ENCODE measurements at regions not wholly inside any gene's neighbourhood (a gene's known extent, or its start where the extent isn't known, plus 50 kb on each side); places are given as distances from the start of the nearest gene placed in this dataset.

DNA sequence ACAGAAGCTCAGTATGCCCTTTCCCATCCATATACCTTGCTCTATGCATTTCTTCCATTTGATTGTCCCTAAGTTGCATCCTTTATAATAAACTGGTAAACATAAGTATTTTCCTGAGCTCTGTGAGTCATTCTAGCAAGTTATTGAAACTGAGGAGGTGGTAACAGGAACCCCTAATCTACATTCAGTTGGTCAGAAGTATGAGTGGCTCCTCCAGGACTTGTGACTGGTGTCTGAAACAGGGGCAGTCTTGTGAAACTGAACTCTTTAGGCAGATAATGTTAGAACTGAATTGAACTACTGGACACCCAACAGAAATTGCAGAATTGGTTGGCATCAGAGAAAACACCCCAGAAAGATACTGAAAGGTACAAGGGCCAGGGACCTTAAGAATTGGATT lies 133.1 kb upstream of the POU5F2 start:
- Histone ChIP-seq H3K36me3 (ENCODE audit: control insufficient read depth, insufficient read depth, low read length) (no peaks in the 10 kb centered on the region), H3K9ac (ENCODE audit: low read depth, low read length) (no peak overlapping the region), H2AFZ (replicated peaks; ENCODE audit: low read length, poor library complexity) (no peak overlapping the region), H3K56ac (ENCODE audit: extremely low read depth, insufficient read depth, low read length) (no peak overlapping the region), H4K8ac (ENCODE audit: low read depth in 2 of 2, low read length in 2 of 2) (no peak overlapping the region), H3K79me1 (ENCODE audit: low read depth in 1 of 2, low read length in 2 of 2) (no peaks in the 10 kb centered on the region), H4K20me1 (ENCODE audit: insufficient read depth, low read length) (no peaks in the 10 kb centered on the region), H2BK120ac (ENCODE audit: low read depth, low read length) (no peak overlapping the region), H2BK20ac (ENCODE audit: low read depth, low read length) (no peak overlapping the region), H3K4ac (ENCODE audit: low read depth, low read length) (no peak overlapping the region), H3K27ac (ENCODE audit: insufficient read depth, low read length) (no peak overlapping the region), H4K91ac (ENCODE audit: insufficient read depth, low read depth, low read length) (no peak overlapping the region), H3K14ac (replicated peaks; ENCODE audit: low read depth, low read length) (no peak overlapping the region), H3K4me3 (ENCODE audit: insufficient read depth, low read depth, low read length) (no peak overlapping the region), H3K9me3 (ENCODE audit: control insufficient read depth, insufficient read depth, low read length) (no peaks in the 10 kb centered on the region), H2AK5ac (ENCODE audit: low read depth, low read length) (no peak overlapping the region), H3K4me1 (ENCODE audit: control insufficient read depth, insufficient read depth, low read length) (peaks cover 2% of the 10 kb centered on the region; the same call in 1 of the 2 replicates), H2AK9ac (replicated peaks; ENCODE audit: low read depth, low read length, poor library complexity) (no peak overlapping the region), H4K5ac (ENCODE audit: low read depth, low read length) (no peak overlapping the region), H3K18ac (ENCODE audit: low read depth, low read length) (no peak overlapping the region), H3K27me3 (ENCODE audit: control insufficient read depth, insufficient read depth, low read length) (no peaks in the 10 kb centered on the region), H3K4me2 (ENCODE audit: low read depth, low read length) (no peak overlapping the region), H2BK5ac (ENCODE audit: low read depth, low read length, poor library complexity, severe bottlenecking) (no peak overlapping the region), H3K9me1 (ENCODE audit: insufficient read depth, low read length) (no peaks in the 10 kb centered on the region), H2BK15ac (ENCODE audit: low read depth, low read length) (no peak overlapping the region), H3K23ac (ENCODE audit: low read depth, low read length) (no peak overlapping the region)
- CTCF ChIA-PET, result no interaction called here
- dilution Hi-C loops (cut with HindIII; ENCODE audit: low sequenced_read_pairs, unreplicated experiment), result no loop called here
- in situ Hi-C loops (cut with MboI; ENCODE audit: low sequenced_read_pairs), result no loop called here
- intact Hi-C loops (cut with micrococcal nuclease), result no loop called here
- no peak for TF ChIP-seq FOS (IDR thresholded peaks at IDR 0.05; ENCODE audit: low read depth, low read length)
- no peak for TF ChIP-seq SMC3 (IDR thresholded peaks at IDR 0.05; ENCODE audit: low read depth, low read length)
- TF ChIP-seq RFX5 (IDR thresholded peaks at IDR 0.05; ENCODE audit: low read depth, low read length), result no peak
- TF ChIP-seq MXI1 (IDR thresholded peaks at IDR 0.05; ENCODE audit: borderline replicate concordance, low read depth, low read length), result no peak
- no peak for TF ChIP-seq CEBPB (IDR thresholded peaks at IDR 0.05; ENCODE audit: low read depth, low read length)
- TF ChIP-seq BHLHE40 (IDR thresholded peaks at IDR 0.05; ENCODE audit: low read depth, low read length), result no peak
- no peak for TF ChIP-seq CHD1 (IDR thresholded peaks at IDR 0.05; ENCODE audit: low read depth, low read length)
- TF ChIP-seq RCOR1 (IDR thresholded peaks at IDR 0.05; ENCODE audit: insufficient replicate concordance, low read length), result no peak
- no peak for TF ChIP-seq POLR2A (IDR thresholded peaks at IDR 0.05; ENCODE audit: low read depth, low read length)
- no peak for TF ChIP-seq MAZ (IDR thresholded peaks at IDR 0.05; ENCODE audit: borderline replicate concordance, low read depth, low read length)
- TF ChIP-seq RAD21 (IDR thresholded peaks at IDR 0.05; ENCODE audit: low read length), result no peak
- TF ChIP-seq, protein P1, sequence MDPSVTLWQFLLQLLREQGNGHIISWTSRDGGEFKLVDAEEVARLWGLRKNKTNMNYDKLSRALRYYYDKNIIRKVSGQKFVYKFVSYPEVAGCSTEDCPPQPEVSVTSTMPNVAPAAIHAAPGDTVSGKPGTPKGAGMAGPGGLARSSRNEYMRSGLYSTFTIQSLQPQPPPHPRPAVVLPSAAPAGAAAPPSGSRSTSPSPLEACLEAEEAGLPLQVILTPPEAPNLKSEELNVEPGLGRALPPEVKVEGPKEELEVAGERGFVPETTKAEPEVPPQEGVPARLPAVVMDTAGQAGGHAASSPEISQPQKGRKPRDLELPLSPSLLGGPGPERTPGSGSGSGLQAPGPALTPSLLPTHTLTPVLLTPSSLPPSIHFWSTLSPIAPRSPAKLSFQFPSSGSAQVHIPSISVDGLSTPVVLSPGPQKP (IDR thresholded peaks at IDR 0.05; ENCODE audit: borderline replicate concordance, low read depth, low read length), result no peak
- TF ChIP-seq, protein P2, sequence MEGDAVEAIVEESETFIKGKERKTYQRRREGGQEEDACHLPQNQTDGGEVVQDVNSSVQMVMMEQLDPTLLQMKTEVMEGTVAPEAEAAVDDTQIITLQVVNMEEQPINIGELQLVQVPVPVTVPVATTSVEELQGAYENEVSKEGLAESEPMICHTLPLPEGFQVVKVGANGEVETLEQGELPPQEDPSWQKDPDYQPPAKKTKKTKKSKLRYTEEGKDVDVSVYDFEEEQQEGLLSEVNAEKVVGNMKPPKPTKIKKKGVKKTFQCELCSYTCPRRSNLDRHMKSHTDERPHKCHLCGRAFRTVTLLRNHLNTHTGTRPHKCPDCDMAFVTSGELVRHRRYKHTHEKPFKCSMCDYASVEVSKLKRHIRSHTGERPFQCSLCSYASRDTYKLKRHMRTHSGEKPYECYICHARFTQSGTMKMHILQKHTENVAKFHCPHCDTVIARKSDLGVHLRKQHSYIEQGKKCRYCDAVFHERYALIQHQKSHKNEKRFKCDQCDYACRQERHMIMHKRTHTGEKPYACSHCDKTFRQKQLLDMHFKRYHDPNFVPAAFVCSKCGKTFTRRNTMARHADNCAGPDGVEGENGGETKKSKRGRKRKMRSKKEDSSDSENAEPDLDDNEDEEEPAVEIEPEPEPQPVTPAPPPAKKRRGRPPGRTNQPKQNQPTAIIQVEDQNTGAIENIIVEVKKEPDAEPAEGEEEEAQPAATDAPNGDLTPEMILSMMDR (conservative IDR thresholded peaks at IDR 0.05; ENCODE audit: low read depth, low read length), result no peak
- no peak for TF ChIP-seq NFE2L2 (IDR thresholded peaks at IDR 0.05; ENCODE audit: low read depth, low read length)
- no peak for TF ChIP-seq MAFK (IDR thresholded peaks at IDR 0.05; ENCODE audit: low read depth, low read length)
- TF ChIP-seq, protein P3, sequence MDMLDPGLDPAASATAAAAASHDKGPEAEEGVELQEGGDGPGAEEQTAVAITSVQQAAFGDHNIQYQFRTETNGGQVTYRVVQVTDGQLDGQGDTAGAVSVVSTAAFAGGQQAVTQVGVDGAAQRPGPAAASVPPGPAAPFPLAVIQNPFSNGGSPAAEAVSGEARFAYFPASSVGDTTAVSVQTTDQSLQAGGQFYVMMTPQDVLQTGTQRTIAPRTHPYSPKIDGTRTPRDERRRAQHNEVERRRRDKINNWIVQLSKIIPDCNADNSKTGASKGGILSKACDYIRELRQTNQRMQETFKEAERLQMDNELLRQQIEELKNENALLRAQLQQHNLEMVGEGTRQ (IDR thresholded peaks at IDR 0.05; ENCODE audit: low read depth, low read length), result no peak
- POLR2A ChIA-PET (ENCODE audit: unreplicated experiment), result no interaction called here
- ATAC-seq (ENCODE audit: low read depth) (no peak), DNase-seq (peak; percentile 10)
- no TSS peak for BruUV-seq (replicated peaks)
